Upper lobe of left lung (tissue), 6 donors: ENCODE measurements at regions not wholly inside any gene's neighbourhood (a gene's known extent, or its start where the extent isn't known, plus 50 kb on each side); places are given as distances from the start of the nearest gene placed in this dataset.

Source experiments
- ATAC-seq, 2 donors: fragments of 200-7000 bp; cut with Tn5 transposase; one replicate each; pipeline ENCODE4 v1.9.1; 2022; ENCODE audit warnings: mild to moderate bottlenecking in 2 of 2, moderate library complexity in 2 of 2; ENCODE audit not compliant: low FRiP score in 2 of 2
- DNase-seq, 2 donors: peaks; one replicate each; pipeline ENCODE4 v3.0.0-alpha.2; 2019 to 2020
- H3K27ac ChIP-seq, 4 donors: fragments of 200-600 bp; sonication (generic); one replicate each; pipeline ENCODE4 v1.5.1; 2016 to 2019
- H3K27me3 ChIP-seq, 4 donors: fragments of 200-600 bp; sonication (generic); one replicate each; pipeline ENCODE4 v1.5.1; 2017 to 2019
- H3K36me3 ChIP-seq, 4 donors: fragments of 200-600 bp; sonication (generic); one replicate each; pipeline ENCODE4 v1.5.1; 2016 to 2019
- H3K4me1 ChIP-seq, 4 donors: fragments of 200-600 bp; sonication (generic); one replicate each; pipeline ENCODE4 v1.5.1; 2018 to 2019
- H3K4me3 ChIP-seq, 4 donors: fragments of 200-600 bp; sonication (generic); one replicate each; pipeline ENCODE4 v1.5.1; 2017 to 2019; ENCODE audit warnings: mild to moderate bottlenecking in 2 of 4, moderate library complexity in 1 of 4
- H3K9me3 ChIP-seq, 4 donors: fragments of 200-600 bp; sonication (generic); one replicate each; pipeline ENCODE4 v1.5.1; 2018 to 2019
- CTCF ChIP-seq, 6 experiments: fragments of 450-650 bp in 4 of 6; fragments of 200-600 bp in 2 of 6; sonication (generic) in 2 of 6; IDR thresholded peaks; one replicate each; pipeline ENCODE4 v1.5.1; 2016 to 2019; ENCODE audit warnings: antibody characterized with exemption in 6 of 6
- EP300 ChIP-seq, 4 donors: sonication (generic); formaldehyde crosslinking; IDR thresholded peaks; one replicate each; pipeline ENCODE4 v1.5.1; 2017; ENCODE audit warnings: antibody characterized with exemption in 4 of 4, control low read depth in 2 of 4
- POLR2A ChIP-seq, 4 donors: fragments of 450-650 bp; IDR thresholded peaks; one replicate each; pipeline ENCODE4 v1.5.1; 2016 to 2017; ENCODE audit warnings: antibody characterized with exemption in 4 of 4, mild to moderate bottlenecking in 2 of 4
- POLR2AphosphoS5 ChIP-seq, 2 donors: sonication (generic); formaldehyde crosslinking; IDR thresholded peaks; one replicate each; pipeline ENCODE4 v1.5.1; 2017; ENCODE audit warnings: antibody characterized with exemption in 2 of 2
- WGBS, 2 donors: methylation state at CpG; one replicate each; pipeline ENCODE4 v1.1.5; 2017 to 2018; 5-methylcytosine and 5-hydroxymethylcytosine counted together
- donor health status: DM: no; HTN: no; CAD: no; lungs with moderate emphysema.
- donor health status: DM: no; HTN: yes; CAD: no; lungs with severe emphysema.

GRCh38 chr15:62790546-62790945 is 252.0 kb upstream of the TPM1 start:
- no peak for DNase-seq
- ATAC-seq: no peak
- WGBS, 2 donors: 86 to 96% methylated on average over 4 of the region's 4 CpGs
- H3K27ac ChIP-seq: no peak overlapping the region
- no peak overlapping the region for H3K4me3 ChIP-seq
- no peaks in the 10 kb centered on the region for H3K9me3 ChIP-seq
- H3K27me3 ChIP-seq: no peaks in the 10 kb centered on the region
- TF ChIP-seq CTCF (IDR thresholded peaks at IDR 0.05): no peak
- no peak for TF ChIP-seq EP300 (IDR thresholded peaks at IDR 0.05)
- no peaks in the 10 kb centered on the region for H3K36me3 ChIP-seq
- H3K4me1 ChIP-seq: no peaks in the 10 kb centered on the region

DNA sequence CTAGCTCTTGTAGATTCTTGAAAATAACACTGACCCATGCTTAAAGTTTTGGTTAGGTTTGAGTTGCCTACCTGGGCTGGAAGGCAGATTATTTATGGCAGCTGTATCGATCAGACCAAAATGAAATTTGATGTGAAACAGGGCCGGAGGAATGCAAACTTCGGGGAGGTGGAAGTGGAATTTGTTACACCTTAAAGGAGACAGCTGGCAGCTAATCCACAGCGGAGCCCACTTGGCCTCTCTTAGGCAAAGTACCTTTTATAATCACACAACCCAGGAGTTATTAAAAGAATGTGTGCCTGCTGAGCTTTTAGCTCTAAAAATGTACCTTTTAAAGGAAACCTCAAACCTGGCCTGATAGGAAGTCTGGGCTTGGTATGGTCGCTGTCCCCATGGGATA is 250.9 kb upstream of the TPM1 start:
- Histone ChIP-seq H3K27ac (no peak overlapping the region), H3K4me3 (no peak overlapping the region), H3K27me3 (no peaks in the 10 kb centered on the region), H3K9me3 (no peaks in the 10 kb centered on the region), H3K4me1 (no peaks in the 10 kb centered on the region), H3K36me3 (peaks cover 0 to 5% (median 0%) of the 10 kb centered on the region in 4 donors)
- ATAC-seq: no peak
- TF ChIP-seq POLR2A (IDR thresholded peaks at IDR 0.05): no peak
- TF ChIP-seq EP300 (IDR thresholded peaks at IDR 0.05): no peak
- TF ChIP-seq POLR2AphosphoS5 (IDR thresholded peaks at IDR 0.05): no peak
- TF ChIP-seq CTCF (IDR thresholded peaks at IDR 0.05): no peak
- WGBS, 2 donors: 73 to 75% methylated on average over 5 of the region's 5 CpGs
- DNase-seq: no peak

DNA sequence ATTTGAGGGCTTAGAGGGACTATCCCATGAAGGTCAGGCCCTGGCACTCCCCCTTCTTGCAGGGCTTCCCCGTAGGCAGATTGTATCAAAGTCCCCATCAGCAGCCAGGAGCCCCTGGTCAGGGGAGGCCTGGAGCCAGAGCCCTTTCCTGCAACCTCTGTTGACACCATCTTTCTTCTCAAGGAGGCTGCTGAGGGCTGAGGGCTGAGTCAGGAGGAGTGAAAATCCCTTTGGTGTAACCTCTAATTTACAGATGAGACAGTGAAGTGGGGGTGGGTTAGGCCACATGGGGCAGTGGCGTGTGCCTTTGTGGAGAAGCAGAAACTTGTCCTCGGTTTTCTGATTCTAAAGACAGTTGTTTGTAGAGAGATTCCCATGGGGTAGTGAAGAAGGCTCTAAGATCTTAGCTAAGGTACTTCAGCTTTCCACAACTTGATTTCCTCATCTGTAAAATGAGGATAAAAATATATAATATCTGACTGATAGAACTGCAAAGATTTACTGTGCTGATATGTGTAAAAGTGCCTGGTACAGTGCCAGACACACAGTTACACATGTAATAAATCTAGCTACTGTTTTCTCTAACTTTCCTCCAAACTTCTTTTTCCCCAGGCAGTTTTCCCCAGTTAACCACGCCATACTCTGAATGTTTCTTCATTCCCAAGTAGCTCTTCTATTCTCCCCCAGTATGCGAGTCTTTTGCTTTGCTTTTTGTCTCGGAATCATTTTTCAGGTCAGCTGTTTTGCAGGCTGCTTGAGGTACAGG is 249.4 kb upstream of the TPM1 start:
- no peak overlapping the region for H3K4me3 ChIP-seq
- no peaks in the 10 kb centered on the region for H3K4me1 ChIP-seq
- no peak overlapping the region for H3K27ac ChIP-seq
- peaks cover 0 to 5% (median 0%) of the 10 kb centered on the region in 4 donors for H3K36me3 ChIP-seq
- H3K27me3 ChIP-seq: no peaks in the 10 kb centered on the region
- no peak for DNase-seq
- TF ChIP-seq POLR2A (IDR thresholded peaks at IDR 0.05): no peak
- no peak for TF ChIP-seq EP300 (IDR thresholded peaks at IDR 0.05)
- no peak for TF ChIP-seq CTCF (IDR thresholded peaks at IDR 0.05)
- TF ChIP-seq POLR2AphosphoS5 (IDR thresholded peaks at IDR 0.05): no peak
- WGBS, 2 donors: 82 to 90% methylated on average over 6 of the region's 6 CpGs
- ATAC-seq: no peak
- no peaks in the 10 kb centered on the region for H3K9me3 ChIP-seq

DNA sequence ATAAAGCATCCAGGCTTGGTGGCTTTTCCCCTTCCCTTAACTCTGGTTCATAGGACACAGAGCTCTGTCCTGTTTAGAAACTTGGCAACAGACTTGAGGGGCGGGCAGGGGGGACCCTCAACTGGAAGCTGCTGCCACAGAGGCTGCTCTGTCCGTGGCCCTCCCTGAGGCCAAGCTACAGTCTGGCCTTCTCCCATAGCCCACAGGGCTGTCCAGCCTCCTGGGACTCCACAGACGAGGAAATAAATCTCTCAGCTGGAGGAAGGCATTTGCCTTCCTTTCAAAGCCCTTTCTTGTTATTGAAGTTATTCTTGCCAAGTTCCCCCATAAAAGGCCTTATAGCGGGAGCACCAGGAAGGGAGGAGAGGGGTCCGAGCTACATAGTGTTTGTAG is 248.8 kb upstream of the TPM1 start:
- Histone ChIP-seq H3K36me3 (peaks cover 0 to 5% (median 0%) of the 10 kb centered on the region in 4 donors), H3K27ac (no peak overlapping the region), H3K9me3 (no peaks in the 10 kb centered on the region), H3K27me3 (no peaks in the 10 kb centered on the region), H3K4me3 (no peak overlapping the region), H3K4me1 (no peaks in the 10 kb centered on the region)
- WGBS, 2 donors: 75 to 80% methylated on average over 5 of the region's 5 CpGs
- TF ChIP-seq POLR2AphosphoS5 (IDR thresholded peaks at IDR 0.05) (no peak), CTCF (IDR thresholded peaks at IDR 0.05) (no peak), POLR2A (IDR thresholded peaks at IDR 0.05) (no peak), EP300 (IDR thresholded peaks at IDR 0.05) (no peak)
- ATAC-seq (no peak), DNase-seq (no peak)

DNA sequence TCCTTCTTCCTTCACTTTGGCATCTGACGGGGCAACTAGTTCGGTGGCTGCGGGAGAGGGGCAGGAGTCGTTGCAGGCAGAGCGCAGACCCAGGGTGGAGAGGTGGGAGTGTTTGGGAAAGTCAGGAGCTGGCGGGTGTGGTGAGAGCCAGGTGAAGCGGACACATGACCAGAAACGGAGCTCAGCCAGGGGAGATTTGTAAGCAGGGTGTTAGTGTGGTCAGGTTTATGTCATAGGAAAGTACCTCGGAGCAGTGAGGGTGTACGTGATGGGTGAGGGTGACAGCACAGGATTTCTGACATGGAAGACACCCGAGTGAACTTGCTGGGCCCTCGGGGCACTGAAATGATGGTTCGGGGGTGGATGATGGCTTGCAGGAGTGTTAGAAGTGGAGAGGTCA is 247.4 kb upstream of the TPM1 start:
- DNase-seq (no peak), ATAC-seq (no peak)
- H3K4me3 ChIP-seq: no peak overlapping the region
- 90% methylated on average over 13 of the region's 13 CpGs for WGBS, 2 donors
- H3K36me3 ChIP-seq: peaks cover 0 to 5% (median 0%) of the 10 kb centered on the region in 4 donors
- H3K9me3 ChIP-seq: no peaks in the 10 kb centered on the region
- TF ChIP-seq POLR2AphosphoS5 (IDR thresholded peaks at IDR 0.05) (no peak), POLR2A (IDR thresholded peaks at IDR 0.05) (no peak), EP300 (IDR thresholded peaks at IDR 0.05) (no peak), CTCF (IDR thresholded peaks at IDR 0.05) (no peak)
- H3K27ac ChIP-seq: no peak overlapping the region
- no peaks in the 10 kb centered on the region for H3K4me1 ChIP-seq
- H3K27me3 ChIP-seq: no peaks in the 10 kb centered on the region
